Activated T-helper 1 cell treated with anti-CD3 and anti-CD28 coated beads, Interleukin-12 subunit alpha, Interleukin-12 subunit beta, Interleukin-2, Interleukin-4 antibody, amounts not matched to agents 30 ng/mL and 10 ng/mL and 1 ng/mL, durations not matched to agents 14 hours and 24 hours and 36 hours (primary cell): ENCODE measurements at regions not wholly inside any gene's neighbourhood (a gene's known extent, or its start where the extent isn't known, plus 50 kb on each side); places are given as distances from the start of the nearest gene placed in this dataset.

Source experiments
- DNase-seq: peaks from one replicate; pipeline ENCODE4 v3.0.0; 2021; ENCODE audit warnings: low spot score
- H3K27ac Mint-ChIP-seq: one replicate; pipeline ENCODE4 v1.8.0; 2021; ENCODE audit warnings: mild to moderate bottlenecking, mixed read lengths
- H3K27me3 Mint-ChIP-seq: one replicate; pipeline ENCODE4 v1.8.0; 2022; ENCODE audit warnings: mild to moderate bottlenecking, moderate library complexity, mixed read lengths; ENCODE audit not compliant: insufficient read depth
- H3K36me3 Mint-ChIP-seq: one replicate; pipeline ENCODE4 v1.8.0; 2021; ENCODE audit warnings: low read depth, mixed read lengths
- H3K4me1 Mint-ChIP-seq: one replicate; pipeline ENCODE4 v1.8.0; 2021; ENCODE audit warnings: low read depth, mixed read lengths
- H3K4me3 Mint-ChIP-seq: one replicate; pipeline ENCODE4 v1.8.0; 2021; ENCODE audit warnings: mild to moderate bottlenecking, moderate library complexity, mixed read lengths
- H3K9me3 Mint-ChIP-seq: one replicate; pipeline ENCODE4 v1.8.0; 2021; ENCODE audit warnings: mixed read lengths
- intact Hi-C: fragments of 100-400 bp; cut with micrococcal nuclease; formaldehyde crosslinking; loops from one replicate; pipeline ENCODE4 v1.15.1; 2024

GRCh38 chr2:58667137-58667774 is 426.1 kb upstream of the FANCL start:
- Mint-ChIP-seq H3K9me3 (no peaks in the 10 kb centered on the region), H3K27me3 (no peaks in the 10 kb centered on the region), H3K4me1 (no peaks in the 10 kb centered on the region), H3K36me3 (no peaks in the 10 kb centered on the region), H3K27ac (no peak overlapping the region), H3K4me3 (no peak overlapping the region)
- no peak for DNase-seq
- intact Hi-C loops = no loop called here

GRCh38 chr2:58666323-58666970 is 425.3 kb upstream of the FANCL start:
- Mint-ChIP-seq H3K9me3 (no peaks in the 10 kb centered on the region), H3K36me3 (no peaks in the 10 kb centered on the region), H3K27ac (no peak overlapping the region), H3K27me3 (no peaks in the 10 kb centered on the region), H3K4me3 (no peak overlapping the region), H3K4me1 (no peaks in the 10 kb centered on the region)
- intact Hi-C loops = no loop called here
- DNase-seq = no peak

GRCh38 chr2:58665154-58665553 is 424.0 kb upstream of the FANCL start:
- Mint-ChIP-seq H3K9me3 (no peaks in the 10 kb centered on the region), H3K27me3 (no peaks in the 10 kb centered on the region), H3K27ac (no peak overlapping the region), H3K4me1 (no peaks in the 10 kb centered on the region), H3K4me3 (no peak overlapping the region), H3K36me3 (no peaks in the 10 kb centered on the region)
- no peak for DNase-seq
- intact Hi-C loops = no loop called here

DNA sequence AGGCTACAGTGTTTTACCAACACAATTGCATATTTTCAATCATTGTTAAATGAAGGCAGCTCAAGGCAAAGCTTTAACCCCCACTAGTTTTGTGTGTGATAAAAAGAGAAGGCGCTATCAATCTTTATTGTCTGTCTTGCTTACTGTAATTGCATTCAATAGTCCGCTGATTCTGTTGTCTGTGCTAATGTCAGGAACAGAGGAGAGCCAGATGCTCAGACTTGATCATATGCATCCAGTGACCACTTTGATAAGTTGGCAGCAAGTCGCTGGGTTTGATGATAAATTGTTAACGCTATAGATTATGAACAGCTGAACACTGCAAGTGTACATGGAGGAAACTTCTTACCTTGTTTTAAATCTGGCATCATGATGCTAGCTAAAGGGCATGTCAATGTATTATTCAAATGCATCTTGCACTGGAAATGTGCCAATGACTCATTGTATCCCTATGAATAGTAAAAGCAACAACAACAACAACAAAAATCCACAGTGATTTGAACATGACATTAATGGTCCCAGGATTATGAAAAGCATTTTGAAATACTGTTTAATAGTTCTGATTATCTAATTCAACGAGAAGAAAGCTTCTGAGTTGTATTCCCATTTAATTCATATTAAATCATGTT is 423.5 kb upstream of the FANCL start:
- H3K4me3 Mint-ChIP-seq = no peak overlapping the region
- no peak for DNase-seq
- no peak overlapping the region for H3K27ac Mint-ChIP-seq
- H3K27me3 Mint-ChIP-seq = no peaks in the 10 kb centered on the region
- H3K4me1 Mint-ChIP-seq = no peaks in the 10 kb centered on the region
- intact Hi-C loops = no loop called here
- no peaks in the 10 kb centered on the region for H3K36me3 Mint-ChIP-seq
- H3K9me3 Mint-ChIP-seq = no peaks in the 10 kb centered on the region

- Mint-ChIP-seq H3K27me3 (no peaks in the 10 kb centered on the region), H3K36me3 (no peaks in the 10 kb centered on the region), H3K27ac (no peak overlapping the region), H3K4me1 (no peaks in the 10 kb centered on the region), H3K9me3 (no peaks in the 10 kb centered on the region), H3K4me3 (no peak overlapping the region)
- intact Hi-C loops = no loop called here
- no peak for DNase-seq
Observed at GRCh38 chr2:58660046-58660445, 418.9 kb upstream of the FANCL start.

DNA sequence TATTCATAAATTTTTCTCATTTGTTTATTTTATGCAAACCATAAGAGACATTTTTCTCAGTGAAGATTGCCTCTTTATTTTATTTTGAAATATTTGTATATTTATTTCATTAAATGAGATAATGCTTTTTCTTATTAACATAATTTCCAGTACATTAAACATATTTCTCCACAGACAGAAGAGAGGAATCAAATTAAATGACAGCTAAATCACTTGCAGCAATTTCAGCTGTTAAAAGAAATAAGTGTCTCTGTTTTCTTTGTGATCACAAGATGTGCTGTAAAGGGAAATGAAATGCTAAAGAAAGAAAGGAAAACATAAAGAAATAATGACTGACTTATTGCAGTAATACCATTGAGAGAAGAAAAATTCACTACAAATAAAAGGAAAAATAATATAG is 414.0 kb upstream of the FANCL start:
- no peaks in the 10 kb centered on the region for H3K4me1 Mint-ChIP-seq
- H3K36me3 Mint-ChIP-seq = no peaks in the 10 kb centered on the region
- intact Hi-C loops = no loop called here
- no peak overlapping the region for H3K4me3 Mint-ChIP-seq
- no peak for DNase-seq
- H3K9me3 Mint-ChIP-seq = no peaks in the 10 kb centered on the region
- H3K27ac Mint-ChIP-seq = no peak overlapping the region
- H3K27me3 Mint-ChIP-seq = peaks cover 5% of the 10 kb centered on the region

DNA sequence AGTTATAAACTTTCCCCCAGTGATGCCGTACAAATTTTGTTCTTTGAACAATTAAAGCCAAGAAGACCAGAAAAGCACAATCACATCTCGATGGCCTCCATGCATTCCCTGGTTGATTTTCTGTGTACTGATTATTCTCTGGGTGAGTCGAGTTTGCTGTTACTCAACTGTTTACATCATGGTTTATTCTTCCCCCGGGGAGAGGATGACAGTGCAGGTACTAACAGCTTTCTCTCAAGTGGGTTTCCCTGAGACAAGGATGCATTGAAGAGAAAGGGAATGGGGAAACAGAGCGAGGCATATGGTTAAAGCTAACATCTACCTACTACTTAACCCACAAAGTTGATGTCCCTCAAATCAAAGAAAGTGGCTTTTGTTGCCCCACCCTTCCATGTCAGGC is 410.8 kb upstream of the FANCL start:
- Mint-ChIP-seq H3K27ac (no peak overlapping the region), H3K36me3 (no peaks in the 10 kb centered on the region), H3K27me3 (peaks cover 5% of the 10 kb centered on the region), H3K9me3 (no peaks in the 10 kb centered on the region), H3K4me1 (no peaks in the 10 kb centered on the region), H3K4me3 (no peak overlapping the region)
- intact Hi-C loops = no loop called here
- DNase-seq = no peak

DNA sequence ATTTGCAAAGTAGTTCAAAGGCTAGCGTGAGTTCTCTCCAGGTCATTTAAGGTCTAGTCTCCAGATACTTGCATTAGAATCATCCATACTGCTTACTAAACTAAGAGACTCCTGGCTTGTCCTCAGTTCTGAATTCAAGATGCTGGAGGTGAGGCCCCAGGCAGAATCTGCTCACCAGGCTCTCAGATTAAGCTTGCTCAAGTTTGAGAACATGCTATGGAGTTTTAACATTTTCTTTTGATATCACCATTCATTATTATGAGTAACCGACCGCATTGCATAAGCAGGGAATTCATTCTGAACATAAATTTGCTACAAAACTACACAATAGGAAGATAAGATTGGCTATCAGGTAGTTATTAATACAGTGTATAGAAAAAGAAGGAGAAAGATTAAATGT is 409.7 kb upstream of the FANCL start:
- Mint-ChIP-seq H3K9me3 (no peaks in the 10 kb centered on the region), H3K36me3 (no peaks in the 10 kb centered on the region), H3K27ac (no peak overlapping the region), H3K27me3 (peaks cover 5% of the 10 kb centered on the region), H3K4me1 (no peaks in the 10 kb centered on the region), H3K4me3 (no peak overlapping the region)
- intact Hi-C loops = no loop called here
- no peak for DNase-seq

DNA sequence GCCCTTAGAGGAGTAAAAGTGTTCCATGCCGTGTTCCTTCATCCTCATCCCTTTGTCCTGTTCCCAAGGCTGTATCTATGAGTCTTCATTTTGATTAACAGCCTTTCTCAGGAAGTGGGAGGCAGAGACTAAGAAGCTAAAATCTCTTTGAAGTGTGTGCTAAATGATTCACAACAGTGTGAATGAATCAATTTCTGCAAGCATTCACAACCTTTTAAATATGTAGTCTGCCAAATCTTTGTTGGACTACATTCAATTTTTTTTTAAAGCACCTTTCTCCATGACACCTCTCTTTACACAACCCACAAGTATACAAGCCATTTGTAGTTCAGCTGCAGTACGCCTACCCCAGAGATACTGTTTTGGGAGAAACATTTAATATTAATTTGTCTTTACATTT is 408.6 kb upstream of the FANCL start:
- intact Hi-C loops = no loop called here
- Mint-ChIP-seq H3K9me3 (no peaks in the 10 kb centered on the region), H3K4me3 (no peak overlapping the region), H3K27me3 (peaks cover 5% of the 10 kb centered on the region), H3K27ac (no peak overlapping the region), H3K4me1 (no peaks in the 10 kb centered on the region), H3K36me3 (no peaks in the 10 kb centered on the region)
- DNase-seq = no peak

DNA sequence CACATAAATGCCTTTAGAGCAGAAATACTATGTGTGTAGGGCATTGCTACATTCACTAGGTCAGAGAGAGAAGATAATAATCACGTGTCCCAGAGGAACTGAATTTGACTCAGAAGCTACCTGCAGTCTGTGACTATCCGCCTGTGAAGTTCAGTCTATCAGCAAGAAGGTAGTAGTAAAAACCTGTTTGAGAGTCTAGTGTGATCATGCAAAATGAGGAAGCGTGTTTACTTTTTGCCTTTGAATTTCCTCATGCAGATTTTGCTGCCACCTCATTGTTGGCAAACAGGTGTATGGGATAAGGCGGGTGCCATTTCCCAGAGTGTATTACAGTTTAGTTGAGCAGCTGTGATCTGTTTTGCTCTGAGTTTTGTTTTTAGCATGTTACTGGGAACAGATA is 403.9 kb upstream of the FANCL start:
- no peaks in the 10 kb centered on the region for H3K4me1 Mint-ChIP-seq
- H3K27ac Mint-ChIP-seq = no peak overlapping the region
- H3K9me3 Mint-ChIP-seq = no peaks in the 10 kb centered on the region
- H3K4me3 Mint-ChIP-seq = no peak overlapping the region
- no peaks in the 10 kb centered on the region for H3K36me3 Mint-ChIP-seq
- intact Hi-C loops = no loop called here
- DNase-seq = no peak
- H3K27me3 Mint-ChIP-seq = no peaks in the 10 kb centered on the region

- intact Hi-C loops = no loop called here
- no peak overlapping the region for H3K27ac Mint-ChIP-seq
- H3K4me1 Mint-ChIP-seq = no peaks in the 10 kb centered on the region
- no peak for DNase-seq
- H3K36me3 Mint-ChIP-seq = no peaks in the 10 kb centered on the region
- no peak overlapping the region for H3K4me3 Mint-ChIP-seq
- no peaks in the 10 kb centered on the region for H3K9me3 Mint-ChIP-seq
- no peaks in the 10 kb centered on the region for H3K27me3 Mint-ChIP-seq
Observed at GRCh38 chr2:58644451-58644850, 403.3 kb upstream of the FANCL start.

GRCh38 chr2:58641001-58641400 is 399.9 kb upstream of the FANCL start:
- DNase-seq = no peak
- Mint-ChIP-seq H3K36me3 (no peaks in the 10 kb centered on the region), H3K4me3 (no peak overlapping the region), H3K9me3 (no peaks in the 10 kb centered on the region), H3K4me1 (no peaks in the 10 kb centered on the region), H3K27me3 (no peaks in the 10 kb centered on the region), H3K27ac (no peak overlapping the region)
- intact Hi-C loops = no loop called here

DNA sequence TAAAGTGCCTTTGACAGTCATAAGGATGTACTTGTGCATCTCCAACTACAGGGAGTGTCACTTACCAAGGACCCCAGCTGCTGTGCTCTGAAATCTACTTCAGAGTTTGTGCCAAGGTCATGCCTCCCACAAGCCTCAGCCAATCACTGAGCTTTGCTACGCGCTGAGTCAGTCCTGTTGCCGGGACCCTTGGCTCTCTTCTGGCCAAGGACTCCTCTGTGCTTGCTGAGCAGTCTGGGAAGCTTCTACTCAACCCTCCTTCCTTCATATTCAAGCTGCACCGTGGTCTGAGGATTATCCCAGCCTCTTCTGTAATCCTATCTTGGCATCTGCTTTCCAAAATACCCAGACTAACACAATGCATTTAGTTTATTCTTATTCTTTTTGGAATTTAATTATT is 398.9 kb upstream of the FANCL start:
- DNase-seq = no peak
- H3K27me3 Mint-ChIP-seq = no peaks in the 10 kb centered on the region
- no peaks in the 10 kb centered on the region for H3K4me1 Mint-ChIP-seq
- no peak overlapping the region for H3K27ac Mint-ChIP-seq
- no peak overlapping the region for H3K4me3 Mint-ChIP-seq
- no peaks in the 10 kb centered on the region for H3K9me3 Mint-ChIP-seq
- intact Hi-C loops = no loop called here
- no peaks in the 10 kb centered on the region for H3K36me3 Mint-ChIP-seq
